ENCODE measurements at regions not wholly inside any gene's neighbourhood (a gene's known extent, or its start where the extent isn't known, plus 50 kb on each side); places are given as distances from the start of the nearest gene placed in this dataset.

DNA sequence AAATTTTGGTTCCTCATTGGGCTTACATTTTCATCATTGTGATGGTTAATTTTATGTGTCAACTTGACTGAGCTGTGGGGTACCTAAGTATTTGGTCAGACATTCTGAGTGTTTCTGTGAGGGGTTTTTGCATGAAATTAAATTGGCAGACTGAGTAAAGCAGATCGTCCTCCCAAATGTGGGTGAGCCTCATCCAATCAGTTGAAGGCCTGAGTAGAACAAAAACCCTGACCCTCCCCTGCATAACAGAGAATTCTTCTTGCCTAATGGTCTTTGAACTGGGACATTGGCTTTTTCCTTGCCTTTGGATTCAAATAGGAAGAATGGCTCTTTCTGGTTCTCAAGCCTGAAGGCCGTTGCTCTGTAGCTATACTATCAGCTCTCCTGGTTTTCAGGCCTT is 59.1 kb upstream of the JUN start:
- TF ChIP-seq, protein P1, sequence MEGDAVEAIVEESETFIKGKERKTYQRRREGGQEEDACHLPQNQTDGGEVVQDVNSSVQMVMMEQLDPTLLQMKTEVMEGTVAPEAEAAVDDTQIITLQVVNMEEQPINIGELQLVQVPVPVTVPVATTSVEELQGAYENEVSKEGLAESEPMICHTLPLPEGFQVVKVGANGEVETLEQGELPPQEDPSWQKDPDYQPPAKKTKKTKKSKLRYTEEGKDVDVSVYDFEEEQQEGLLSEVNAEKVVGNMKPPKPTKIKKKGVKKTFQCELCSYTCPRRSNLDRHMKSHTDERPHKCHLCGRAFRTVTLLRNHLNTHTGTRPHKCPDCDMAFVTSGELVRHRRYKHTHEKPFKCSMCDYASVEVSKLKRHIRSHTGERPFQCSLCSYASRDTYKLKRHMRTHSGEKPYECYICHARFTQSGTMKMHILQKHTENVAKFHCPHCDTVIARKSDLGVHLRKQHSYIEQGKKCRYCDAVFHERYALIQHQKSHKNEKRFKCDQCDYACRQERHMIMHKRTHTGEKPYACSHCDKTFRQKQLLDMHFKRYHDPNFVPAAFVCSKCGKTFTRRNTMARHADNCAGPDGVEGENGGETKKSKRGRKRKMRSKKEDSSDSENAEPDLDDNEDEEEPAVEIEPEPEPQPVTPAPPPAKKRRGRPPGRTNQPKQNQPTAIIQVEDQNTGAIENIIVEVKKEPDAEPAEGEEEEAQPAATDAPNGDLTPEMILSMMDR (IDR thresholded peaks at IDR 0.05; ENCODE audit: low read depth, low read length), result no peak
- no peak overlapping the region for H3K27ac ChIP-seq
- H3K4me3 ChIP-seq (ENCODE audit: low read depth, low read length), result no peak overlapping the region
- no peaks in the 10 kb centered on the region for H3K9me3 ChIP-seq (ENCODE audit: severe bottlenecking)
- DNase-seq, result no peak
- no peaks in the 10 kb centered on the region for H3K27me3 ChIP-seq (ENCODE audit: insufficient read depth, low read depth, severe bottlenecking)
- no peaks in the 10 kb centered on the region for H3K36me3 ChIP-seq

DNA sequence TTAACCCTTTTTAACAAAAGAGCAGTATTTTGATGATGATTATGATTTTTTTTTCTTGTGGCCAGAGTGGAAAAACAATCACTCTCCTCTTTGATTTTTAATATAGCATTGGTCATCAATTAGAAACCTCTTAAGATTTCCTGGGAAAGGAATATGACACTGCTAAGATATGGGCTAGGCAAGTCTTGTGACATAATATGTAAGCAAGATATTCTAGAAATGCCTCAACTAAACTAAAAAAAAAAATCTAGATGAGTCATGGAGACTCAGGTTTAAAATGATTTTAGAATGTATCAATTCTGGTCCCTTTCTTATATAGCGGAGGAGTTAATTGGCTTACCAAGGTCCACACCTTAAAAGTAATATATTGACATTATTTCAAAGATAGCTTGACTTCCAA is 60.3 kb upstream of the JUN start:
- H3K27ac ChIP-seq, result no peak overlapping the region
- no peak for DNase-seq
- no peaks in the 10 kb centered on the region for H3K27me3 ChIP-seq (ENCODE audit: insufficient read depth, low read depth, severe bottlenecking)
- H3K36me3 ChIP-seq, result no peaks in the 10 kb centered on the region
- H3K4me3 ChIP-seq (ENCODE audit: low read depth, low read length), result no peak overlapping the region
- H3K9me3 ChIP-seq (ENCODE audit: severe bottlenecking), result no peaks in the 10 kb centered on the region
- TF ChIP-seq, protein P1 (IDR thresholded peaks at IDR 0.05; ENCODE audit: low read depth, low read length), result no peak

DNA sequence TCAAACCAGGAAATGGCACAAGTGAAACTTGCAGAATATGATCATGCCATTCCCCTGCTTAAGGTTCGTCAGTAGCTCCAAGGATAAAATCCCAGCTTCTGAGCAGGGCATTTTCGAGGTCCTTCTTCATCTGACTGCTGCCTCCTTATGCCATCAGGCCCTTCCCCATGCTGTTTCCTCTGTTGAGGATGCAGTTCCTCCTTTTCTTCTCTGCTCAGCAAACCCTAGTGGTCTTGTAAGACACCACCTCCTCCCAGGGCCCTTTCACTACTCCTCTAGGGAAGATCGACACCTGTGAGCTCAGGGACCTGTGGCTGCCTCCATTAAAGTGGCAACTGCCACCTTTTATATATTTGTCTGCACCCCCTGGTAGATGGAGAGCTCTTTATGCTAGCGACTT is 62.1 kb upstream of the JUN start:
- Histone ChIP-seq H3K27me3 (ENCODE audit: insufficient read depth, low read depth, severe bottlenecking) (no peaks in the 10 kb centered on the region), H3K4me3 (ENCODE audit: low read depth, low read length) (no peak overlapping the region), H3K27ac (no peak overlapping the region), H3K36me3 (no peaks in the 10 kb centered on the region), H3K9me3 (ENCODE audit: severe bottlenecking) (no peaks in the 10 kb centered on the region)
- TF ChIP-seq, protein P1 (IDR thresholded peaks at IDR 0.05; ENCODE audit: low read depth, low read length), result no peak
- no peak for DNase-seq

DNA sequence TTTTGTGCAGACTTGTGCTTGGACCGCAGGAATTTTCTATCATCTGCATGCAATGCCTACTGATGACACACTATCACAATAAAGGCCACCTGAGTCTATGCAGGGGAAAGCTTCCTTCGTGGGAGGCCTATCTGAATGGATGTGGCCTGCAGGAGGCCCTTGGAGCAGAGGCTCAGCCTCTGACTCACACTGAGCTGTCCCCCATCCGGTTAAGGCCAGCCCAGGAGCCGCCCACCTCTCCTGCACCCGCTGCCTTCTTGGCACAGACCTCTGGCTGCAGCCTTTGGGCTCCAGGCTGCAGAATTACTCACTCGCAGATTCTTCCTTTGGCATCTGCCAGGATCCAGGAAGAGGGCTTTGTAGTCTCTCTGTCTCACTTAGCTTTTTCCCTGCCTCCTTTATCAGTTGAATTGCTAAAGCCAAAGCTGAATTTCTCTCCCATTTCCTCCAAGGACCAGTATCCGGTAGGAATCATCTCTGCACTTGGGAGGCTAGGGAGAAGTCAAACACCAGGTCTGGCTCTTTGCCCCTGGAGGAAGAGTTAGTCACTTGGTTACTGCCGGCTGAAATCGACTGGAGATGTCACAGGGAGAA is 65.1 kb upstream of the JUN start:
- TF ChIP-seq, protein P1 (IDR thresholded peaks at IDR 0.05; ENCODE audit: low read depth, low read length), result no peak
- no peaks in the 10 kb centered on the region for H3K27me3 ChIP-seq (ENCODE audit: insufficient read depth, low read depth, severe bottlenecking)
- no peak overlapping the region for H3K27ac ChIP-seq
- H3K4me3 ChIP-seq (ENCODE audit: low read depth, low read length), result no peak overlapping the region
- DNase-seq, result no peak
- H3K9me3 ChIP-seq (ENCODE audit: severe bottlenecking), result no peaks in the 10 kb centered on the region
- no peaks in the 10 kb centered on the region for H3K36me3 ChIP-seq

DNA sequence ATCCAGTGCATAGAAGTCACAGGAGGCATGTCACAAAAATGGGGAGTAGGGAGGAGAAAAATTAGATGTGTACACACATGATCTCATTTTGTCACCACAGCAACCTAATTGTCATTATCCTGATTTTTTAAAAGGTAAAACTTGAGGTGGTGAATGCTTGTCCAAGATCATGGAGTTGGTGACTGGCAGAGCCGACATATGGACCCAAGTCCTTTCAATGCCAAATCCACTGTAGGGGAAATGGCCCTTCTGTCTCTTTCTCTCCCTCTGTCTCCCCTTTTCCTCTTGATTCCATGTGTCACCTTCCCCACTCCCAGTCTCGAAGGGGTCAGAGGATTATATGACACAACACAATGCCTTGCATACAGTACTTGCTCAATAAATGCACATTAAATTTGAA is 65.7 kb upstream of the JUN start:
- no peak overlapping the region for H3K27ac ChIP-seq

More for the DNA sequence above, 65.7 kb upstream of the JUN start:
- H3K27me3 ChIP-seq (ENCODE audit: insufficient read depth, low read depth, severe bottlenecking), result no peaks in the 10 kb centered on the region
- no peaks in the 10 kb centered on the region for H3K36me3 ChIP-seq
- no peak overlapping the region for H3K4me3 ChIP-seq (ENCODE audit: low read depth, low read length)
- no peak for DNase-seq
- TF ChIP-seq, protein P1 (IDR thresholded peaks at IDR 0.05; ENCODE audit: low read depth, low read length), result no peak
- no peaks in the 10 kb centered on the region for H3K9me3 ChIP-seq (ENCODE audit: severe bottlenecking)
